ENCODE measurements at regions not wholly inside any gene's neighbourhood (a gene's known extent, or its start where the extent isn't known, plus 50 kb on each side); places are given as distances from the start of the nearest gene placed in this dataset.
"Not testable (repeated sequence)": the region's sequence is repeated elsewhere in the genome, so short reads cannot be mapped to it uniquely, and the experiment has no call there.

DNA sequence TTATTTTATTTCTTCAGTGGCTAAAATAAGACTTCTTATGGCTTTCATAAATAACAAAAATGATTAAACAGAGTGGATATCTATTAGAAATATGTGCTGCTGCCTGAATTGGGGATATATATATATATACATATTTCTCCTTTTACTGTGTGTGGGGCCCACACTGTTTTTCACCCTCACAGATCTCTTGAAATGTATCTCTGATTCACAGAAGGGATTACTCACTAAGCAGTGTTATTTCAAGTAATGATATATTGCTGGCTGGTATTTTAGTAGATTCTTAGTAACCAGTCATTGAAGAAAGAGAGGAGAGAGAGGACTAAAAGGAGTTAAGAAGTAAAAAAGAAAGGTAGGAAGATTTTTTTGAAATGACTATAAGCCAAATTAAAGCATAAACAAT, 308.6 kb upstream of the NRP1 start:
- DNase-seq, result no peak

DNA sequence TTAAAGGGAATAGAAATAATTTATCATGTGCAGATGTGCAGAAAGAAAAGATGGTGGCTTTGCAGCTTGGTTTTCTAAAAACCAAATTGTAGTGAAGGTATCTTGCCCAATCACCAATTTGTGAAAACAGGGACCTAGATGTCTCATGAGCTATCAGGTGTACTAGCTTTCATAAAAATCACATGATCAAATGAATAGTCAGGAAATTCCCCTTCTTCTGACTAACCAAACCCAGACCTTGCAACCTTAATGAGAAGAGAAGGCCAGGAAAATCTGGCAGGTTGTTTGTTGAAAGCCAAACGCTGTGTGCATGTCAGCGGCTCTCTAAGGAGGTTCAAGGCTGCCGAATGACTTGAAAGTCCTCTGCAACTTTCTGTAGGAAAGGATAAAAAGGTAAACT, 304.4 kb upstream of the NRP1 start:
- DNase-seq, result no peak

DNA sequence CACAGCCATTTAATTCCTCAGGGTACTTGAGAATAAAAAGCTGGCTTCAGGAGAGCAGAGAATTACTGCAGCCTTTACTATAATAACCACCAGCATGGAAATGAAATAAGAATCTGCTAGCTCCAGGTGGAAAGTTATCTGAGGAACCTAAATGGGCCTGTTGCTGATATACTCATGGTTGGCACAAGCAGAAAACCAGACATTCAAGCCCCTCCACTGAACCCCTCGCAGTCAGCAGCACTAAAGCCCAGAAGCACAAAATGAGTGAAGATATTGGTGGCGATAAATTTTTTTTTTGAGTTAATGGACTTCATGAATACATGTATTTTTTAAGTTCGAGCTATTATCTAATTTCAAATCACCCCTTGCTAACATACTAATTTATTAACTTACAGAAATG, 303.9 kb upstream of the NRP1 start:
- no peak for DNase-seq

DNA sequence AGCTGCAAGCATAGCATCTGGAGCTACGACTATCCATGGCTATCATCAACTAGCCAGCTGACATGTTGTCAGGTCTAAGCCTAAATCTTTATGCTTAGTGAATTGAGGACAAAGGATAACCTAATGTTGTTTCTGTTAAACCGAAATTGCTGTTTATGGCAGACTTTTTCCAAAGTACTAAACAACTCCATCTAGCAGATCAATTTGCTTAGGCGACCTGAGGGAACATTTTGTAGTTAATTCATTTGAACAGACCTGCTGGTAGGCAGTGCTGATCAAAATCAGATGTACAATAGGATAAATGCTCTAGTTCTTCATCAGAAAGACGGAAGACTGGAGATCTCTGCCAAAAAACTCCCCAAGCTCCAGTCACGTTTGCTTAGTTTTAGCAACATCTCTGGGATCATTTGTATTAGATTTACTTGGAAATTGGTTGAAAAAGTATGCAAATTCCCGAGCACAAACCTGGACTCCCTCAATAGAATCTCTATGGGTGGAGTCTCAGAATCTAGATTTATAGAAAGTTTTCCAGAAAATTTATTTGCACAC, 301.6 kb upstream of the NRP1 start:
- DNase-seq, result no peak

DNA sequence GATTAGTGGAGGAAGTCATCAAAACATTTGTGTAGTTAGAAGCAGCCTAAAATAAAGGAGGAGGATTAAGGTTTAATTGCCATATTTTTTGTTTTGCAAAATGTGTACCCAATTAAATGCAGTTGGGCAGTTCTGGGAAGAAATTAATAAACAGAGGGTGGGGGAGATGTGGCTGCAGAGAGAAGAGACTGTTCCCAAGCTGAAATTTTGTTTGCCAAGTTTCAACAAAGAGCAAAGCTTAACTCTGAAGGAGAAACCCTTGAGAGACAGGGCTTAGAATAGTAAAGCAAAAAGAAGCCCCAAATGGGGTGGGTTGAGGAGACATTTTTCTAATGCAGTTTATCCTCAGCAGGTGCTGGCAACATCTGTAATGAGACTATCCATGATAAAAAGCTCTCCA, 298.0 kb upstream of the NRP1 start:
- DNase-seq, result no peak

- DNase-seq, result no peak
These were observed 297.5 kb upstream of the NRP1 start for GRCh38 chr10:33631991-33632390.

DNA sequence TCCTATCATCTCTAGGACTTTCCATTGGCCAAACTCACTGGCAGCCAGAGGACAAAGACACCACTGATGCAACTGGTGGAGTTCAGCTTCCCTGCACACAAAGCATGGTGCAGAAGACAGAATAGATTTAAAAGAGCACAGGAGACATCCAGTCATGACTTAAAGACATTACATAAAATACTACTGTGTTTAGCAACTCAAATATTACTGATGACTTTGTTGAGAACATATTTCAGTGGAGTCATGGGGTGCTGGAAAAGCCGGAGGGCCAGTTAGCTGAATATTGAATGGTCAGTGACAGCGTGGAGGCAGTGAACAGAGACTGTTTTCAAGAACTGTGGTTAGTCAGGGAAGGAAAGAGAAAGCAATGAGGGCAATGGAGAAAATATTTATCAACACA, 296.3 kb upstream of the NRP1 start:
- DNase-seq, result no peak

GRCh38 chr10:33627611-33628010, 293.1 kb upstream of the NRP1 start:
- DNase-seq, result no peak

GRCh38 chr10:33626798-33627466, 292.5 kb upstream of the NRP1 start:
- DNase-seq, result no peak

DNA sequence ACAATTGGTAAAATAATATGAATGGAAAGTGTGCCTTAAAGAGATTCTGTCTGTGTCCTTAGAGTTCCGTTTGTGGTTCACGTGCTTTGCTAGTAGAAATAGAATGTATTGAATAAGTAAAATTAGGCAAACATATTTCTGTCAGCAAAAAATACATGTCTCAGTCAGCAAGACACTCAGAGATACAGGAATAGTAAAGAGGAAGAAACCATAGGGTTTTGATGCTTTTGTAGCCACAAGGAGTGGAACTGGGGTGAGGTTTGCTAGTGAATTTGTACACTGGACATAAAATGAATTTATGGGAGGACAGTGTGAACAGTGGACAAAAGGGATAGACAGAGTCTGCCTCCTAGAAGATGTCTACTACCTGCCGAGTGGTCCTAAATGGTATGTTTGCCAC, 289.2 kb upstream of the NRP1 start:
- DNase-seq, result no peak

DNA sequence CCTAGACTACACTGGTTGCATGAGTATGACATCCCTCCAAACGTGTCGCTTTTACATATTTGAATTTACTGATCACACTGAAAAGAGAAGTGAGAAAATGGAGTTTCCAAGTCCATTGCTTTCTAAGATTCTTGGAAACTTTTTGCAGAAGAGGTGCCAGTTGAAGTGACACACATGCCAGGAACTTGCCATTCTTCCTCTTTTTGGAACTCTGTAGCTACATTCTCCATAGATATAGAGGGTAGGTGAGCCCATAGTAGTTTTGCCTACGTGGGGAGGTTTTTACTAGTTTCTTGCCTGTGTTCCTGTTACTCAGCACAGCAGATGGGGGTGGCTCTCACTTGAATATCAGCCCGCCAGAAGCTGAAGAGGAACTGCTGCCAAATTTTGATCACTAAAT, 286.6 kb upstream of the NRP1 start:
- no peak for DNase-seq

DNA sequence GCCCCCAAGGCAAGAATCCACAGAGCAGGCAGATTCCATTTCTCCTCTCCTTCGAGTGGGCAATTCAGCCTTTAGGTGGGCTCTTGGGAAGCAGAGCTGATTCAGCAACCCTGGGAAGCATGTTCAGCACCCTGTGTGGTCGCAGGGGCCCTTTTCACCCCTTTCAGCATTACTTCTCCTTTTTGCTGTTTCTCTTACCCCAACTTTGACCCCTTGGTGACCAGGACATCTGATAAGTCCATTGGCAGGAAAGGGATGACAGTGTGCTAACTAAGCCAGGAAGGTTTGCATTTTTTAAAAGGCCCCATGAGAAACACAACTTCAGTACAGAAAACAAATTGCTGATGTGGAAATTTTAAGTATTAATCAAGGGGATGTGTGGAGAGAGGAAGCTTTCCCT, 283.7 kb upstream of the NRP1 start:
- no peak for DNase-seq

DNA sequence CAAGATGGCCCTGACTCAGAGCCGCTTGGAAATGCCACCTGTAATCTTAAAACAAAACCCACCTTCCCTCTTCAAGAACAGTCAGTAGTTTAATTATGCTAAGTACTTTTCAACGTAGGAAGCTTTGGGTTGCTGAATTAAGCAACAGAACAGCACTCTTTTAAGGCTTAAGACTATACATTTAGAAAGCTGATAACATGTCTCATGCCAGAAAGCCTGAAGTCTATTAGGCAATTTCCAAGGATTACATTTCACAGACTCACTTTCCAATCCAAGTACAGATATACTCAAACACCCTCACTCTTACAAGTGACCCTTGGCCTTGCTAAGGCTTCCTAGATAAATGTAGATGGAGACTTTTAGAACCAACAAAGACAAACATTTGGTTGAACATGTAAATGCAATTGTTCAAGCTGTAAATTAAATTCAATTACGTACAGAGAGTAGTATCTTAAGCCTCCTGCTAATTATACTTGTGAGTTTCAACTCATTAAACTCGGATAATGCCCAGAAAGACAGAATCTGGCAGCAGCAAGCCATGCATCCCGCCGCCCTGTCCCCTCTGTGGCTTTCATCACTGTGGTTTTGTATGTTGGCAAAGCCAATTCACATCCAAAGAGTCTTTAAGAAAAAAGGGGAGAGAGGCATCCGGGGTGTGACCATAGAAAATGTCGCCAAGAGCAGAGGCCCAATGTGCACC, 283.1 kb upstream of the NRP1 start:
- no peak for DNase-seq

- DNase-seq, result no peak
These were observed 282.5 kb upstream of the NRP1 start for GRCh38 chr10:33616956-33617355.

- DNase-seq, result no peak
These were observed 278.1 kb upstream of the NRP1 start for GRCh38 chr10:33612551-33612950.

DNA sequence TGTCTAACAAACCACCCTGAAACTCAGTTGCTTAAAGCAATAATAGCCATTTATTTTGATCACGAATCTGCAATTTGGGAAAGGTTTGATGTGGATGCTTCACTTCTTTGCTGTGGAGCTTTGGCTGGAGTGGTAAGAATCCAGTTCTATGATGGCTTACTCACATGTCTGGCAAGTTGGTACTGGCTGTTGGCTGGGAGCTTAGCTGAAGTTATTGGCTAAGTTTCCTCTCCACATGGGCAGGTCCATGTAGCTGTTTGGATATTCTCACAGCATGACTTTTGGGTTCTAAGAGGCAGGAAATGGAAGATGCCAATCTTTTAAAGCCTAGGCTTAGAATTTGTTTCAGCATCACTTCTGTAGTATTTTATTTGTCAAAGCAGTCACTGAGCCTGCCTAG, 277.6 kb upstream of the NRP1 start:
- no peak for DNase-seq

- DNase-seq, result no peak
These were observed 277.0 kb upstream of the NRP1 start for GRCh38 chr10:33611423-33611822.

GRCh38 chr10:33609546-33609945, 275.1 kb upstream of the NRP1 start:
- no peak for DNase-seq

- no peak for DNase-seq
These were observed 267.8 kb upstream of the NRP1 start for GRCh38 chr10:33602278-33602677.

DNA sequence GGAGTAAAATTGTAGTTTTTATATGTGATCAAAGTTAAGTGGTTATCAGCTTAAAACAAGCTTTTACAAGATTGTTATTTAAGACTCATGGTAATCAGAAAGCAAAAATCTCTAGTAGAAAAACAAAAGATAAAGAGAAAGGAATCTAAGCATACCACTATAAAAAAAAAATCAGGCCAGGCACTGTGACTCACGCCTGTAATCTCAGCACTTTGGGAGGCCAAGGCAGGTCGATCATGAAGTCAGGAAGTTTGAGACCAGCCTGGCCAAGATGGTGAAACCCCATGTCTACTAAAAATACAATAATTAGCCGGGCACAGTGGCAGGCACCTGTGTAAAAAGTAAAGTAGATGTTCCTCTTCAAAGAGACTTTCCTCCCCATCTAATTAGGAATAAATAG, 265.9 kb upstream of the NRP1 start:
- DNase-seq, result no peak

DNA sequence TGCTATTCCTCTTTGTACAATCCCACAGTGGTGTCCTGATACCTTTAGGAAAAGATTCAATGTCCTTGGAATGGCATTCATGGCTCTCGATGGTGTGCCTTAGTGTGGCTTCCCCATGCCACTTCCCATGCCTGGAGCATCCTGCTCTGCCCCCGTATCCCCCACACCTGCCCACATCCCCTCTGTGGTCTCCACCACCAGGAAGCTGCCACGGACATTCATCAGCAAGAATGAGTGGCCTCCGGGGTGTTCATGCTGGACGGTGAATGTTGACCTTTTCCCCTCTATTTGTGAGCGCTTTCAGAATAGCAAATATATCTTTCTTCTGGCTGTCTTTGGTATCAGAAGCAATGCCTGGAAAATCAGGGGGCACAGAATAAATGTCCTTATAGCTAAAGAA, 262.0 kb upstream of the NRP1 start:
- no peak for DNase-seq

GRCh38 chr10:33594475-33594874, 260.0 kb upstream of the NRP1 start:
- no peak for DNase-seq

DNA sequence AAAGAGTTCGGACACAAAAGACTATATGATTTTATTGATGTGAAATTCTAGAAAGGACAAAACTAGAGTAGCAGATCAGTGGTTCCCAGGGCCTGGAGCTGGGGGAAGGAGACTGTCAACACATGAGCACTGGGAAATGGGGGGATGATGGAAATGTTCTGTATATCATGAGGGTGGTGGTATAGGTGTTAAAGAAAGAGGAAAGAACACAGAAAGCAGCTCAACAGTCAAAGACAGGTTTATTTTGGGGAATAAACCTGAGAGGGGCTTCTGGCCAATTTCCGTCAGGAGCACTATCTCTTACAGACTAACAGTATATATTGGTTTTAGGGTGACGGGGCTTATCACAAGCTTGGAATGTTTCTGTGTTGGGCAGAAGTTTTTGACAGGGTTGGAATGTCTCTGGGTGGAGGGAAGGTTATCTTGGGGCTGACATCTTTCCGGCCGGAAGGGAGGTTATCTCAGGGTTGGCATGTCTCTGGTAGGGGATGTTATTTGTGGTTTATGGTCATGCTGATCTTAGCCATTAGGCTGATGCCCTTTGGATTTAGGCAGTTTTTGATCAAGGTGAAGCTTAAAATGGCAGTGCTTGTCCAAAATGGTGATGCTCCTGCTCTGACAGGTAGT, 254.6 kb upstream of the NRP1 start:
- no peak for DNase-seq

GRCh38 chr10:33584596-33584995, 250.1 kb upstream of the NRP1 start:
- DNase-seq, result not testable (repeated sequence)

Measured in activated gamma-delta T cell (primary cell).